ENCODE measurements at regions not wholly inside any gene's neighbourhood (a gene's known extent, or its start where the extent isn't known, plus 50 kb on each side); places are given as distances from the start of the nearest gene placed in this dataset.
"Not testable (repeated sequence)": the region's sequence is repeated elsewhere in the genome, so short reads cannot be mapped to it uniquely, and the experiment has no call there.

GRCh38 chr2:111411867-111412681, 291.4 kb downstream of the BCL2L11 start:
- not testable (repeated sequence) for TF ChIP-seq SP2 (IDR thresholded peaks at IDR 0.05; ENCODE audit: low read length); TBP (IDR thresholded peaks at IDR 0.05; ENCODE audit: low read depth, low read length); CTCF (IDR thresholded peaks at IDR 0.05; ENCODE audit: control extremely low read depth in 1 of 3, insufficient read depth in 1 of 3, low read depth in 1 of 3, low read length in 3 of 3); GABPA (IDR thresholded peaks at IDR 0.05; ENCODE audit: borderline replicate concordance, insufficient read depth, low read length); ASH2L (IDR thresholded peaks at IDR 0.05; ENCODE audit: low read length); PHF8 (conservative IDR thresholded peaks at IDR 0.05; ENCODE audit: low read depth, low read length); EZH2 (IDR thresholded peaks at IDR 0.05; ENCODE audit: low read depth, low read length, severe bottlenecking); USF2 (IDR thresholded peaks at IDR 0.05; ENCODE audit: low read length); POLR2A (IDR thresholded peaks at IDR 0.05; ENCODE audit: control extremely low read depth in 1 of 2, low read depth in 2 of 2, low read length in 2 of 2); SP1 (IDR thresholded peaks at IDR 0.05; ENCODE audit: low read depth, low read length); RAD21 (IDR thresholded peaks at IDR 0.05 in 1 of 2, conservative IDR thresholded peaks at IDR 0.05 in 1 of 2; ENCODE audit: low read depth in 2 of 2, low read length in 2 of 2)

Measured in H1 (cell line).